Skeletal muscle cell (primary cell): ENCODE measurements at regions not wholly inside any gene's neighbourhood (a gene's known extent, or its start where the extent isn't known, plus 50 kb on each side); places are given as distances from the start of the nearest gene placed in this dataset.

Source experiments
- DNase-seq: peaks from one replicate; pipeline ENCODE4 v3.0.0-alpha.2; 2010; ENCODE audit warnings: low read depth
- H3K4me3 ChIP-seq: 2 replicates; pipeline ENCODE4 v1.5.1; 2011; ENCODE audit warnings: low read depth, mild to moderate bottlenecking, control low read depth, low read length, moderate library complexity

- no peak for DNase-seq
Measured at GRCh38 chr16:59249011-59249410, 514.9 kb upstream of the GOT2 start.

DNA sequence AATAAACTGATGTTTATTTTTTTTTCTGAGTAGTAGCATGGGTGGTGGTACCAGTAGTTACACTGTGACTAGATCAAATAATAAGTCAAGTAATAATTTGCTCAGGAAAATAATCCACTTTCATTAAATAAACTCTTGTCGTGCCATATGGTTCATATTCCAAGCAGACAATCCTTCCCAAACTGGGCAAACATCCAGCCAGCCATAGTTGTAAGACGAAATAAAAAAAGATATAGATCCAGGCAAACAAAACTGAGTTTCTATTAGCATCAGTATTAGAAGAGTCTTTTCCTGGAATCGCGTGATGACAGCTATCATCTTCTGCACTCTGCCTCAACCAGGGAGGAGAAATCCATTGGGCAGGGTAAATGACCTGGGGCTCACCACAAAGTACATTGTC is 508.4 kb upstream of the GOT2 start:
- DNase-seq = no peak
- no peak overlapping the region for H3K4me3 ChIP-seq

More at GRCh38 chr16:59249011-59249410, 514.9 kb upstream of the GOT2 start:
- H3K4me3 ChIP-seq = no peak overlapping the region

- H3K4me3 ChIP-seq = no peak overlapping the region
- DNase-seq = no peak
Measured at GRCh38 chr16:59238246-59238645, 504.1 kb upstream of the GOT2 start.

GRCh38 chr16:59236804-59237458 is 502.8 kb upstream of the GOT2 start:
- DNase-seq = no peak
- no peak overlapping the region for H3K4me3 ChIP-seq

GRCh38 chr16:59224401-59224800 is 490.3 kb upstream of the GOT2 start:
- DNase-seq = no peak
- no peak overlapping the region for H3K4me3 ChIP-seq

DNA sequence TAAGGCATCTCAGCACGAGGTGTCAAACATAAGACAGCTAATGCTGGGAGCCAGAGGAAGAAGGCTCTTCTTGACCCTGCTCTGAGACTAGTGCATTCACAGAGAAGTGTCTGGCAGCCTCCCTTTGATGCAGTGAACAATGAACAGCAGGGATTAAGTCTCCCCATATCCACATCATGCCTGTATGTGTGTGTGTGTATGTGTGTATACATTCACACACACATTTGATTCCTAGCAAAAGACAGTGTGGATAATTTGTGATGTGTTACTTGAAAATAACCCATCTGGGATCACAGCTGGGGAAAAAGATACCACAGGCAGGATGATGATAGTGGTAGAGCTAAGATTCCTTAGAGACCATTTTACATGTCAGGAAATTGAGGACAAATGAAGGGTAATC is 485.9 kb upstream of the GOT2 start:
- no peak for DNase-seq
- no peak overlapping the region for H3K4me3 ChIP-seq

- no peak for DNase-seq
- no peak overlapping the region for H3K4me3 ChIP-seq
Measured at GRCh38 chr16:59216291-59216690, 482.2 kb upstream of the GOT2 start.

DNA sequence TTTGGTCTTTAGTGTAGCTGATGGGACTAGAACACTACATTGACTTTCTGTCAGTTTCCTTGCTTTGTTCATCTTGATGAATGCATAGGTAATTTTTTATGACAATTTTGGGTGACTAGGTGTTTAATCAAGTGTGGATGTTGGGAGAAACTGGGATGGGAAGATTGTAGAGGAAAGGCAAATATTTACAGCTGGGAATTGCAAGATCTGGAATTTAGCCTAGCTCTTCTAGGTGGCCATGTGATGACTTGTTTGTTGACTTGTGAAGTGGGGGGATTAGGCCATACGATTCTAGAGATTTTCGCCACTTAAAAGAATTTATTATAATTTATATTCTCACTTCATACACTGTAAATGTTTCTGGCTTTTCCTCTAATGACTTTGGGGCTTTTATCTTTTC is 480.3 kb upstream of the GOT2 start:
- no peak for DNase-seq

GRCh38 chr16:59213952-59214351 is 479.8 kb upstream of the GOT2 start:
- no peak for DNase-seq
- H3K4me3 ChIP-seq = no peak overlapping the region

More for the DNA sequence above, 480.3 kb upstream of the GOT2 start:
- H3K4me3 ChIP-seq = no peak overlapping the region

DNA sequence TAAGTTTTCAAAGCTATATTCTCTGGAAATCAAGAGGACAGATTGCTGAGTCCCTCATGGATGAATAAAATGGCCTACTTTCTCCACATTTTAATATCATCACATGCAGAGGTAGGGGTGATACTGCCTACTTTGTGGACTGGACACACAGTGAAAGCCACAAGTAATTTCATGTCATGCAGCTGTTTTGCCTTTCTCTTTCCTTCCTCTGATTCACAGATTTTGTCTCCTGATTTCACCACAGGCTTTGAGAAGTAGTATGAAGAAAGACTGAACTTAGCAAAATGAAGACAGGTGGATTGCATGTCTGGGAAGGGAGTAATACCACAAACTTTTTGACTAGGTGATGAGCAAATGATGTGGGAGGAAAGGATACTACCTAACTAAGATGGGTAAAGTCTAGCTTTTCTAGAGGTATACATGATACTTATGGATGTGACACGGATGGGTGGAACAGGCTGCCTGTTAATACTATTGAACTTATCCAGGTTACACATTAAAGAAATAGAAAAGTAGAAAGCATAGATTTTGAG is 478.4 kb upstream of the GOT2 start:
- no peak for DNase-seq
- no peak overlapping the region for H3K4me3 ChIP-seq

DNA sequence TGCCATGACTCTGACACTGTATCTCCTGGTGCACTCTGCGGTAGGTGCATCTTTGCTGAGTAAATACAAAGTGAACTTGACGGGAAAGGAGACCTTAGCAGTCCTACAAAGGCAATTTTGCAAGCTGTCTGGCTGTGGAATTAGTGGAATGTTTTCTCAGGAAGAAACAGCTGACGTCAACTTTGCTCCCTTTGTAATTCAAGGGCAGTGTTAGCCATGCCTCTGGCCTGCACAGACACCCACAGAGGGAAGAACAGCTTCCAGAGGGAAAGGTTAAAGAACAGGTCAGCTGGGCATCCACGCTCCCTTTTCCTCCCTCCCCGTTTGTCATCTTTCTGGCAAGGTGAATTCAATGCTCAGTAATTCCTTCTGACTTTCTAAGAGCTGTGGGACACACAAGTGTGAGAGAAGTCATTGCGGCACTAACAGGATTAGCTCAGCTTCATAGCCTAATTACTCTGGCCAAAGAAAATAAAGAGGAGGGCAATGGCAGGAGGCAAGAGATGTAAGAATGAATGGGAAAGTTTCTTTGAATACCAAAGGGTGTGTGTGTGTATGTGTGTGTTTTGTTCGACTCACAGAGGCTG is 476.9 kb upstream of the GOT2 start:
- peak; percentile 36 for DNase-seq
- H3K4me3 ChIP-seq = no peak overlapping the region

GRCh38 chr16:59205403-59205802 is 471.3 kb upstream of the GOT2 start:
- H3K4me3 ChIP-seq = no peak overlapping the region
- no peak for DNase-seq

- no peak for DNase-seq
- H3K4me3 ChIP-seq = no peak overlapping the region
Measured at GRCh38 chr16:59204589-59204988, 470.5 kb upstream of the GOT2 start.

- no peak for DNase-seq
- no peak overlapping the region for H3K4me3 ChIP-seq
Measured at GRCh38 chr16:59202233-59202862, 468.2 kb upstream of the GOT2 start.

GRCh38 chr16:59201821-59202220 is 467.7 kb upstream of the GOT2 start:
- no peak for DNase-seq

DNA sequence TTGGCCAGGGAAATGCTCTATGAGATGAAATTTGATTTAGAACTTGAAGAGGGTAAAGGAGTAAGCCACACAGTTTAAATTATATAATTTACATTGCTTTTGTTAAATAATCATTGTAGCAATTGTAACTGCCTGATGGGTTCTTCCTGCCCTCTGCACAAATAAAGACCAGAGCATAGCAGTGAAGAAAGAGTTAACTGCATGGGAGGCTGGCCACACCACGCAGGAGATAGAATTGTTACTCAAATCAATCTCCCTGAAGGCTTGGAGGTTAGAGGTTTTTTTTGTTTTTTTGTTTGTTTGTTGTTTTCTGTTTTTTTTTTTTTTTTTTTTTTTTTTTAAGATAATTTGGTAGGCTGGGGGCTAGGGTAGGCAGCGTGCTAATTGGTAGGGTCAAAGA is 467.0 kb upstream of the GOT2 start:
- no peak overlapping the region for H3K4me3 ChIP-seq
- no peak for DNase-seq

More at GRCh38 chr16:59201821-59202220, 467.7 kb upstream of the GOT2 start:
- no peak overlapping the region for H3K4me3 ChIP-seq

- no peak for DNase-seq
- H3K4me3 ChIP-seq = no peak overlapping the region
Measured at GRCh38 chr16:59198487-59198886, 464.4 kb upstream of the GOT2 start.

DNA sequence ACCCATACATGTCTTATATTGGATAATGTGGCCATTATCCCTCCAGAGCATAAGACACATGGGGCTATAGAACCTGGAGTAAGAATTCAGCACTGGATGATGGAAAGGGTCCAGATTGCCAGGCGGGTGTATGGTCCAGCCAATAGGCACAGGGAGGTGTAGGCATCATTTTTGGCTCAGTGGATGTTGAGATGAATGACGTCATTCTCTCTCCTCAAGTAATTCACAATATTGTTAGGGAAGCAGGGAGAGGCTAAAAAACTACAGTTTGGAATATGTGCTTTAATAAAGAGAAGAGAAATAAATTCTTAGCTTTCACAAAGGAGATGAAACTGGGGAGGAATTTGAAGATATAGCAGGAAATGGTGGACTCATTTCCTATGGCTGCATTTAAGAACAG is 461.1 kb upstream of the GOT2 start:
- H3K4me3 ChIP-seq = no peak overlapping the region
- DNase-seq = no peak

- no peak overlapping the region for H3K4me3 ChIP-seq
Measured at GRCh38 chr16:59193637-59194036, 459.5 kb upstream of the GOT2 start.

GRCh38 chr16:59192551-59193199 is 458.6 kb upstream of the GOT2 start:
- H3K4me3 ChIP-seq = no peak overlapping the region
- no peak for DNase-seq

More at GRCh38 chr16:59193637-59194036, 459.5 kb upstream of the GOT2 start:
- DNase-seq = no peak
